ENCODE measurements at regions not wholly inside any gene's neighbourhood (a gene's known extent, or its start where the extent isn't known, plus 50 kb on each side); places are given as distances from the start of the nearest gene placed in this dataset.

DNA sequence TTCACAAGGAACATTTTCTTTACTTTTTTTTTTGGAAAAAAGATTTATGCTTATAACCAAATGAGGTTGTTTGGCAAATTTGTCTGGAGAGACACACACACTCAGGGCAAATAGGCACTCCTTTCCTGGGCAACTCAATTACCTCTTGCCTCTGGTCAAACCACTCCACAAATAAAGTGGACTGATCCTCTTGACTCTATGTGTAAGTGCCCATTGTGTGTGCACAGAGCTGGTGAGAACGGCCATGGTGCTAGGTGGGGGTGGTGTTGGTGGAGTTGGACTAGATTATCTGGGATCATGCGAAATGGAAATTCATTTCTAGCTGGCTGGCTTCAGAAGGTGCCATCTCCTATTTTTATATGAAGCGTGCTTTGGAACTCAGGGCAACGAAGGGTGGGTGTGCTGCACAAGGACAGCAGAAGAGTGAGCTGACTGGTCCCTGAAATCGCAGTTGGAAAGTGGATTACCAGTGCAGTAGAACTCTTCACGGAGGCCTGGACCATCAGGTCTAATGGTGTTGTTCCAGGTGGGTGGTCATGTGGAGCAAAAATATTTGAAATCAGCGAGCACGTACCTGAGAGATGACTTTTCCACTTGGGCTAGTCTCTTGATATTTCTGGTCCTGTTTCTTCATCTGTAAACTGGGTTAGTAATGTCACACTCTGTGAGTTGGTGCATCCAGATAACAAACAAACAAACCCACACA lies 149.9 kb downstream of the RPIA start:
- H3K27ac Mint-ChIP-seq, result peak overlapping the region; percentile 99
- peaks cover 52% of the 10 kb centered on the region for H3K4me1 Mint-ChIP-seq
- H3K4me3 Mint-ChIP-seq, result peak overlapping the region; percentile 57

DNA sequence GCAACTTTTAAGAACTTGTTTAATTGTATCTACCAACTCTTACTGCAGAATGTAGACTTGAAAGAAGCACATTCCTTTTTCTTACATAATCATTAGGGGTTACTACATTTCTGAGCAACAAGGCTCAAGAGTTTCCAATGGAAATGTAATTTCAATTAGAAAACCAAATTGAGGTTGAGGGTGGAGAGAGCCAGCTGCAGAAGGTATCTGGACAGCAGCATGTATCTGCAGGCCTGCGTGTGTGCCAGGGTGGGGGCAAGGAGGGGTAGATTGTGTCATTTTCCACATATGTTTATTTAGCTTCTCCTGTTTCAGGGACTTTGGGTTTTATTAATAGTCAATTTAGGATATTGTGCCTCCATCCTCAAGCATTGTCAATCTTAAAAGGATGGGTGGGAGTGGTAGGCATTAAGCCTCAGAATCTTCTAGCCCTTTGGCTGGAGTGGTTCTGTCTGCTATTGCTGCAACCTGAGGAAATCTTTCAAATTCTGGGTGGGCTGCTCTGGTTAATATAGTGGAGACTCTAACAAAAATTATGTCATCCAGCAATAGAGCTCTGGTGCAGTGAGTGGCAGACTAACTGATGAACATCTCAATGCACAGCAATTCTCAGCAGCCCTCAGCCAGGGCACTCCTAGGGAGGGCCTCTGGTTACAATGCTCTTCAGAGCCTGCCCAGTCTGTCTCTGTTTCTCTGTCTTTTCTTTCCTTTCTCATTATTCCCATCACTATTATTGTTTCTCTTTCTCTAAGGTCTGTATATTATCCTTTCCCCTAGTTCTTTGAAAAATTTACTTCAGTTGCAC lies 151.4 kb downstream of the RPIA start:
- Mint-ChIP-seq H3K27me3 (no peaks in the 10 kb centered on the region), H3K36me3 (peaks cover 7% of the 10 kb centered on the region), H3K27ac (peak overlapping the region; percentile 99), H3K4me3 (no peak overlapping the region), H3K9me3 (no peaks in the 10 kb centered on the region), H3K4me1 (peaks cover 59% of the 10 kb centered on the region)
- ATAC-seq (ENCODE audit: low read depth) (no peak), DNase-seq (ENCODE audit: low spot score in 2 of 2) (no peak)

More for the DNA sequence above, 149.9 kb downstream of the RPIA start:
- no peak for DNase-seq (ENCODE audit: low spot score in 2 of 2)
- peaks cover 3% of the 10 kb centered on the region for H3K36me3 Mint-ChIP-seq
- H3K27me3 Mint-ChIP-seq, result no peaks in the 10 kb centered on the region
- H3K9me3 Mint-ChIP-seq, result no peaks in the 10 kb centered on the region
- ATAC-seq (ENCODE audit: low read depth), result no peak

DNA sequence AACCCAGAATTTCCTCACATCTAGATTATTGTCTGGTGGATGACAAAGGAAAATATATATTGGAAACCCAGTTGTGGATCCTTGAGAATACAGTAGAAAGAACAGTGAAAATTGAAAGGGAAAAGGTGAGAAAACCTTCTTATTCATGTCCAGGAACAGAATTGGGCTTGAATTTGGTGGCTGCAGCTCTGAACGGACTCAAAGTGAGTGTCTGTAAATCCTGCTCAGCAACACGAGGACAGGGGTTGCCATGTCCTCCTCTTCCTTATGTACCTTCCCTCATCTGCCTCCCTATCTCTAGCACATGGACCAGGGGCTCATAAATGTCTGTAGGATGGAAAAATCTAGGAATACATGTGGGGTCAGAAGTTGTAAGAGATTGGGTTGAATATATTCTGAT lies 152.2 kb downstream of the RPIA start:
- Mint-ChIP-seq H3K27ac (peak overlapping the region; percentile 99), H3K9me3 (peaks cover 5% of the 10 kb centered on the region), H3K4me3 (peak overlapping the region; percentile 37), H3K27me3 (no peaks in the 10 kb centered on the region), H3K4me1 (peaks cover 59% of the 10 kb centered on the region), H3K36me3 (peaks cover 11% of the 10 kb centered on the region)
- ATAC-seq (ENCODE audit: low read depth), result no peak
- DNase-seq (ENCODE audit: low spot score in 2 of 2), result no peak

DNA sequence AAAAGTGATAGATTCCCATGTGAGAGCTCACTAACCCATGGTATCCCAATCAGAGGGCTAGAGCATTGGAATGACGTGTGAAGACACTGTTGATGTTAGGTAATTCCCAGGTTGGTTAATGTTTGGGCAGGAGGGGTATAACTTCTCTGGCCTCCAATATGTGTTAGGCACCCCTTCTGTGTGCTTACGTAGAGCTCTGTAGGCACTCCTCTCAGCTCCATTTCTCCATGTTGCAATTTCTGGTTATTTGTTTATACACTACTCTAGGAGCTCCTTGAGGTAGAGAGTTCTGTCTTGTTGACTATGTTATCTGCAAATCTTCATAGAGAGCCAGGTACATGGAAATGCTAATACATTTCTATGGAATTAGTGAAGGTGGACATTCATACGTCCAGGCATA lies 153.5 kb downstream of the RPIA start:
- Mint-ChIP-seq H3K36me3 (peaks cover 15% of the 10 kb centered on the region), H3K27me3 (no peaks in the 10 kb centered on the region), H3K9me3 (peaks cover 5% of the 10 kb centered on the region), H3K4me3 (peak overlapping the region; percentile 7), H3K27ac (peak overlapping the region; percentile 99), H3K4me1 (peaks cover 61% of the 10 kb centered on the region)
- ATAC-seq (ENCODE audit: low read depth) (no peak), DNase-seq (ENCODE audit: low spot score in 2 of 2) (no peak)

DNA sequence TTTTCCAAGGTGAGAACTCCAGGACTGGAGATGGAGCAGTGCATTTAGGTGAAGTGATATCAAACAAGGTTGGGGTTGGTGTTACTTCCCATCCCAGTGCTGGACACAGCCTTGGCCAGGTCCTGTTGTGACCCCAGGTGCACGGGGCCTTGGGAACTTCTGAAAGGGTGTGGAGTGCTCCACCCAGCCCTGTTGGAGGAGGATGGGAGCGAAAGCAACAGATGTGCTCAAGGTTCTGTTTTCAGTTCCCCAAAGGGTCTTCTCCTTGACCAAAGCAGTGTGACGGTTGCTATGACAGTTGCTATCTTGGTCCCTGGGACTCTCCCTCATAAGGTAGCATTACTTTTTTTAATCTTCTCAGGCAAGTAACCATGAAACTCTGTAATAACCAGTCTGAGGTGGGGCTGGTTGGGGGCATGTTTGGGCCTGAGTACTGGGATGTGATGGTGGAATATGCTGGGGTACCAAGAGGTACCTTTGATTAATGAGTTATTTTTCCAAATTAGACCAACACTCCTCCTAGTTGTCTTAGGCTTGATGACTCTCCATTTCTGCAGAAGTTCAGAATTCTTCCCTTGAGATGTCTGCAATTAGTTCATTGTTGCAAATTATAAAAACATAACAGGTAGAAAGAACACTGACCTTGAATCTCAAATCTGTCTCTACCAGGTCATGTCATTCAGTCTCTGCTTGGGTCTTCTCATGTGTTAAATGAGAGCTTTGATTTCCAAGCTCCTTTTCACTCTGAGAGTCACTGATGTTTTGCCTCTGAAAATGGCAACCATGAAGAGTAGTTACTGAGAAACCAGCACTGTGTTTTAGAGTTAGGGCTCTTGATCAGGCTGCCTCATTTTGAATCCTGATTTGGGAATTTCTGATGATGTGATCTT lies 154.5 kb downstream of the RPIA start:
- peaks cover 16% of the 10 kb centered on the region for H3K36me3 Mint-ChIP-seq
- peaks cover 5% of the 10 kb centered on the region for H3K9me3 Mint-ChIP-seq
- DNase-seq (ENCODE audit: low spot score in 2 of 2), result peak; percentile 47 to 62
- no peaks in the 10 kb centered on the region for H3K27me3 Mint-ChIP-seq
- H3K4me3 Mint-ChIP-seq, result peak overlapping the region; percentile 16
- H3K4me1 Mint-ChIP-seq, result peaks cover 67% of the 10 kb centered on the region
- H3K27ac Mint-ChIP-seq, result peak overlapping the region; percentile 99
- peak; percentile 95 for ATAC-seq (ENCODE audit: low read depth)

DNA sequence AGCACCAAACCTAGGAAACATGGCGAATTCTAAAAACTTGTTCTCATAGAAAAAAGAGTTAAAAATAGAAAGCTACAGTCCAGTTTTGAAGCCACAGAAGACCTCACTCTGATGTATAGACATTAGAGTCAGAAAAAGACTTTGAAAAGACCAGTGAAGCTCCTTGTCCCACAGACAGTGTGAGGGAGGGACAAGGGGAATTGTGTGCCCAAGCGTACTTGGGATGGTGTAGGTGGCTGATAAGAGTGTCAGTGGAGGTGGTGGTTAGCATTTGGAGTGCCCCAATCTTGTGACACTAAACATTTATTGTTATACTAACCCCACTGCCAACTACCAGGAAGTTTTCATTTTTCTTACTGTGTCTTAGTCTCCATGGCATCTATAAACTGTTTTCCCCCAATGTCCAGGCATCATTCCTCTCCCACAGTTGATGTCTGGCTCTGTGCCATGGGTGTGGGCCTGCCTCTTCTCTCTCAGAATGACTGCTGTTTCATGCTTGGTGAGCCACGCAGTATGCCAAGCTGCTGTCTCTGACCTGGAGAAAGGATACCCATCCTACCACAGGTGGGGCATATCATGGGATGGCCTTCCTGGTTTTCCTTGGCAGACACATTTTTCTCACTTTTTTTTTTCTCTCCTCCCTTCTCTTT lies 161.4 kb downstream of the RPIA start:
- H3K4me1 Mint-ChIP-seq, result peaks cover 63% of the 10 kb centered on the region
- H3K27me3 Mint-ChIP-seq, result no peaks in the 10 kb centered on the region
- peak overlapping the region; percentile 93 for H3K27ac Mint-ChIP-seq
- peaks cover 24% of the 10 kb centered on the region for H3K36me3 Mint-ChIP-seq
- DNase-seq (ENCODE audit: low spot score in 2 of 2), result no peak
- peak overlapping the region; percentile 64 for H3K4me3 Mint-ChIP-seq
- no peak for ATAC-seq (ENCODE audit: low read depth)
- H3K9me3 Mint-ChIP-seq, result peaks cover 5% of the 10 kb centered on the region

DNA sequence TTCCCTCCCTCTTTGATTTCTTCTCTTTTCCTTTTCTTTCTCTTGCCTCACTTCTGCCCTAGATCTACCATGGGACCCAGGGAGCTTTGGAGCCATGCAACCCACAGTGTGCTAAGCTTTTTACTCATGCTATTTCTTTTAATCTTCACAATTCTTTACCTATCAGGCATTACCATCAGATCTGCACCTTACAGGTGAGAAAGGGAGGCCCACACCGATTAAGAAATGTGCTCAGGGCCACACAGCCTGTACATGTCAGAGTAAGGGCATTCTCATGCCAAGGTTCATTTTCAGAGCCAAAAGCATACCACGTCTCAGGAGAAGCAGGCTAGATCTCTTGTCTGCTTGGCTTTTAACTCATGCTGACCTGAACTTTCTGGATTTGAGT lies 161.9 kb downstream of the RPIA start:
- no peak for DNase-seq (ENCODE audit: low spot score in 2 of 2)
- Mint-ChIP-seq H3K36me3 (peaks cover 23% of the 10 kb centered on the region), H3K9me3 (peaks cover 2% of the 10 kb centered on the region), H3K27ac (peak overlapping the region; percentile 93), H3K27me3 (no peaks in the 10 kb centered on the region), H3K4me3 (peak overlapping the region; percentile 53), H3K4me1 (peaks cover 57% of the 10 kb centered on the region)
- no peak for ATAC-seq (ENCODE audit: low read depth)

DNA sequence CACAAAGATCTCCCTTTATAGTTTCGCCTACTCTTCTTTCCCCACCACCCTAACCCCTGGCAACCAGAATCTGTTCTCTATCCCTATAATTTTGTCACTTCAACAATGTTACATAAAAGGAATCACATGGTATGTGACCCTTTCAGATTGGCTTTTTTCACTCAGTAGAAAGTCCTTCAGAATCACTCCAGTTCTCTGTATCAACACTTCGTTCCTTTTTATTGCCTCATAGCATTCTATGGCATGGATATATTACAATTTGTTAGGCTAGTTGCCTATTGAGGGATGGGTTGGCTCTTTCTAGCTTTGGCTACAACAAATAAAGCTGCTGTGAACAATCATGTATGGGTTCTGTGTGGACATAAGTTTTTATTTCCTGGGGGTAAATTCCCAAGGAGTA lies 163.1 kb downstream of the RPIA start:
- Mint-ChIP-seq H3K4me1 (peaks cover 50% of the 10 kb centered on the region), H3K4me3 (peak overlapping the region; percentile 83), H3K27ac (peak overlapping the region; percentile 93), H3K9me3 (no peaks in the 10 kb centered on the region), H3K36me3 (peaks cover 22% of the 10 kb centered on the region), H3K27me3 (no peaks in the 10 kb centered on the region)
- ATAC-seq (ENCODE audit: low read depth) (no peak), DNase-seq (ENCODE audit: low spot score in 2 of 2) (no peak)

DNA sequence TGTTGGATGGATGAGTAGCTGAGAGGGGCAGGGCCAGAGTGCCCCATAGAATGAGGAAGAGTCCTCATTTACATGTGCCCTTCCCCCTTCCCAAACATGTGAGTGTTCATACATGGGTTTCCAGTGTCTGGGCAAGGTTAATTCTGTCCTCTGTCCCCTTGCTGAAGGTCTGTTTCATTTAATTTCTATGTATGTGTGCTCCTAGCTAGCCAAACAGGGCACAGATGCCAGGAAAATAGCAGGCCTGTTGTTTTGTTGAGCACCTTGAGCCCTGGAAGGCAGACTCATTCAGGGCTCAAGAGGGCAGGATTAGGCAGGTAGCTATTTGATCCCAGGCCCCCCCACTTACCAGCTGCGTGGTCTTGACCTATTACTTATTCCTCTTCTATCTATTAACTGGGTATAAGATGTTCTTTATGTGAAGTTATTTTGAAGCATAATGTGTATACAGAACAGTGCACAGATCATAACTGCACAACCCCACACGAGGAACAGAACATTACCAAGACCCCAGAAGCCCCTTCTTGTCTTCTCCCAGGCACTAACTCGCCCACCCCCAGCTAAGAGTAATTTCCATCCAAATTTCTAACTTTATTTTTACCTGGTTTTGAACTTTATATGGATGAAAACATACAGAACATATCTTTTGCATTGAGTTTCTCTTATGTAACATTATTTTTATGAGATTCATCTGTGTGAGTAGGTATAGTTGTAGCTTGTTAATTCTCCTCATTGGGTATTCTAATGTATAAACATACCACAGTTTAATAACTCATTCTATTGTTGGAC lies 164.3 kb downstream of the RPIA start:
- ATAC-seq (ENCODE audit: low read depth) (peak; percentile 64), DNase-seq (ENCODE audit: low spot score in 2 of 2) (no peak)
- Mint-ChIP-seq H3K27me3 (no peaks in the 10 kb centered on the region), H3K27ac (peak overlapping the region; percentile 93), H3K9me3 (no peaks in the 10 kb centered on the region), H3K4me1 (peaks cover 43% of the 10 kb centered on the region), H3K4me3 (peak overlapping the region; percentile 83), H3K36me3 (peaks cover 26% of the 10 kb centered on the region)

DNA sequence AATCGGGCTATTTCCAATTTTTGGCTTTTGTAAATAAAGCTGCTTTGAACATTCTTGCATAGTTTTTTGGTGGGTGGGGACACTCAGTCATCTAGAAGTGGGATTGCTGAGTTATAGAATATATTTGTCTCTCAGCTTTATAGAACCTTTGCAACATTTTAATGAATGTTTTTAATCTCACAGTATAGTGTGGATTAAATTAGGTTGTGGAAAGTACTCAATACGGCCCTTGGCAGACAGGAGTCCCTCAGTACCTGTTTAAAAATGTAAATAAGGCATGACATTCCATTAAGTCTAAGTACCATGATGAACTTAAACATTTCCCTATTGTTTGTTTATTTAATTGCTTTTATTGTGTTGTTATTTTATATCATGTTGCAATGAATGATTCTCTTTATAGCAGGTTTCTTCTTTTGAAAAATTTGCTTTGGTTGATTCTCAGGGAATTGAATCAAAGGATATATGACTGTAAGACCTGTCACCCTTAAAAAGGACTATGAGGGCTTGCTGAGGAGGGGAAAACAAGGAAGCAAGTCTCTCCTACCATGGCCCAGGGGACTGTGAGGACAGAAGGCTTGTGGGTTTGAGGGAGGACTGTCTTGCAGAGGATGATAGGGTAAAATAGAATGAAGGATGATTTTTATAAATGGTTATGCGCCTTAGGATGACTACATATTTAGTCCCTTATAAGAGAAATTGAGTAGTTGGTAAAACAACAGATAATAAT lies 165.1 kb downstream of the RPIA start:
- DNase-seq (ENCODE audit: low spot score in 2 of 2) (no peak), ATAC-seq (ENCODE audit: low read depth) (peak; percentile 11)
- no peaks in the 10 kb centered on the region for H3K9me3 Mint-ChIP-seq
- H3K27ac Mint-ChIP-seq, result peak overlapping the region; percentile 93
- no peaks in the 10 kb centered on the region for H3K27me3 Mint-ChIP-seq
- peaks cover 33% of the 10 kb centered on the region for H3K36me3 Mint-ChIP-seq
- H3K4me3 Mint-ChIP-seq, result peak overlapping the region; percentile 83
- H3K4me1 Mint-ChIP-seq, result peaks cover 41% of the 10 kb centered on the region

DNA sequence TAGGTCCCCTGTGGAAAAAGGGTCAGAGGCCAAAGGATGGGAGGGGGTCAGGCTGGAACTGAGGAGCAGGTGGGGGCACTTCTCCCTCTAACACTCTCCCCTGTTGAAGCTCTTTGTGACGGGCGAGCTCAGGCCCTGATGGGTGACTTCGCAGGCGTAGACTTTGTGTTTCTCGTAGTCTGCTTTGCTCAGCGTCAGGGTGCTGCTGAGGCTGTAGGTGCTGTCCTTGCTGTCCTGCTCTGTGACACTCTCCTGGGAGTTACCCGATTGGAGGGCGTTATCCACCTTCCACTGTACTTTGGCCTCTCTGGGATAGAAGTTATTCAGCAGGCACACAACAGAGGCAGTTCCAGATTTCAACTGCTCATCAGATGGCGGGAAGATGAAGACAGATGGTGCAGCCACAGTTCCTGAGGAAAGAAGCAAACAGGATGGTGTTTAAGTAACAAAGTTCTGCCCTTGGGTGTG lies 165.8 kb downstream of the RPIA start:
- Mint-ChIP-seq H3K4me3 (peak overlapping the region; percentile 83), H3K9me3 (no peaks in the 10 kb centered on the region), H3K27ac (peak overlapping the region; percentile 93), H3K4me1 (peaks cover 38% of the 10 kb centered on the region), H3K36me3 (peaks cover 35% of the 10 kb centered on the region), H3K27me3 (no peaks in the 10 kb centered on the region)
- DNase-seq (ENCODE audit: low spot score in 2 of 2) (peak in 1 of 2 donors; percentile 28), ATAC-seq (ENCODE audit: low read depth) (peak; percentile 4)

DNA sequence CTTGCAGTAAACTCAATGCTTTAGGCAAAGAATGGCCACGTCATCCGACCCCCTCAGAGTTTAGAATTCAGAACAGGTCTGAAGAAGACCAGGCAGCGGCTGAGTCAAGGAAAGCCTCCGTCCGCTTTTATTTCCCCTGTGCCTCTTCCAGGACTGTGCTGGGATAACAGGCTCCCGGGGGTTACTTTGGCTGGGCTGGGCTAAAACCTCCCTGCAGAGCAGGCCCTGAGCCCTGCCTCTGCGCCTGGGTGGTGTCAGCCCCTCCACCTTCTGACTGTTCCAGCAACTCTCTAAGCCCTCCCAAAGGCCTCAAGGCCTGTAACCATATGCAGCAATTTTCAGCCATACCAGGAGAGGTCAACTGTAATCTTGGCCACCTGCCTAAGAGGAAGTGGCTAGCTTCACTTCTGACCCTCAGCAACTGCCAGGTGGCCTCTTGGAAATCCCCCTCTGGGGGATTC lies 166.5 kb downstream of the RPIA start:
- Mint-ChIP-seq H3K4me3 (peak overlapping the region; percentile 83), H3K27me3 (no peaks in the 10 kb centered on the region), H3K4me1 (peaks cover 33% of the 10 kb centered on the region), H3K9me3 (no peaks in the 10 kb centered on the region), H3K27ac (peak overlapping the region; percentile 93), H3K36me3 (peaks cover 35% of the 10 kb centered on the region)
- DNase-seq (ENCODE audit: low spot score in 2 of 2) (peak; percentile 23 to 54), ATAC-seq (ENCODE audit: low read depth) (peak; percentile 44)

Data from memory B cell (primary cell).